GM18517 (cell line): ENCODE measurements at regions not wholly inside any gene's neighbourhood (a gene's known extent, or its start where the extent isn't known, plus 50 kb on each side); places are given as distances from the start of the nearest gene placed in this dataset.
A peak's percentile ranks its signal among the peaks of the same experiment; 100 is the strongest.

Experiments
- ATAC-seq: cut with Tn5 transposase; IDR thresholded peaks from one replicate; pipeline ENCODE4 v1.9.1; 2021; ENCODE audit warnings: mild to moderate bottlenecking, moderate library complexity; ENCODE audit not compliant: unreplicated experiment

DNA sequence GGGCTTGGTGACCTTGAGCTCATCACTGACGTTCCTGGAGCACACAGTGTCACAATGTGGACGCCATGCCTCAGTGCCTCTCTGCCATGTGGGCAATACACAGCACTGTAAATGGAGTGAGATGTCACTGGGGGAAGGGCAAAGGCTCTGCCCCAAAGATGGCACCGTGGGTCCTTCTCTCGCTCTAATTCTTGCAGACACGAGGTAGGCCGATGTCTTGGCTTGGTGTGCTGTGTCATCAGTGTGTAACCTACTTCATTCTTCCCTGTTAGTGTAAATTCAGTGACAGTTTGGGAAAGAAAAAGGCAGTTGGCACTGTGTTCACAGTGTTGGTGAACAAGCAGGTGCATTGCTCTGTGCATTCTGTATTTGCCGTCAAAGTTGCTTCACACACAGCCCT lies 309.3 kb upstream of the MYT1L start:
- ATAC-seq = no peak

DNA sequence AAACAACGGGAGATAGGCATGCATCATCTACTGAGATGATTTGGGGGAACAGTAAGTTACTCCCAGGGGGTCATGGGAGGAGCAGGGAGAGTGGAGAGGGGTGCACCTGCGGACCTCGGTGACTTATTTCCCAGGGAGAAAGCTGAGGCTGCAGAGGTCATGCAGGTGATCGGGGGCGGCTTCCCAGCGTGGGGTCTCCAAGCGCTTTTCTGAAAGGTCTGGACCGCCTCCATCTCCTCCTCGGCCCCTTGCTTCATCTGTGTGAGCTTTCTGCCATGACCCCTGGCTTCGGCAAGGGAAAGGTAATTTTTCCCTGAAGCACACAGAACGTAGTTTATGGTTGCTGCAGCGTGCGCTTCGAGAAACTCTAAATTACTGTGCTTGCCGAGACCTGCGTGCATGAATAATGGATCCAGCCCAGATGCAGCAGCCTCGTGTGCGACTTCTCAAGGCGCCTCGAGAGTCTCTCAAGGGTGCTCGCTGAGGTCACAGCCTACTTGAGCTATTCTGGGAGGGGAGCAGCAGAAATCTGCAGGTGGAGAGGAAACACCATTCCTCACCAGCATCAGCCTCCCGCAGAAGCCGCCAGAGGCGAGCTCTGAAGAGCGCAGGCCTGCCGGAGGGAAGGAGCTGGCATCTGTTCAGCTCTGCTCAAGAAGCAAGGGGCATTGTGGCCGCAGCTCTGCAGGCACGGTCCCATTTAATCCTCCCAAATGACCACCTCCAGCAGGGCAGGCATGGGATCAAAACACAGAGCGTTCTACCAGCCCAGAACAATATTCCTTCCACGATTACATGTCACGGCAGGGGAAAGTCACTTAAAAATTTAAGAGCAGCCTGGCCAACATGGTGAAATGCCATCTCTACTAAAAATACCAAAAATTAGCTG lies 308.4 kb upstream of the MYT1L start:
- ATAC-seq = no peak

DNA sequence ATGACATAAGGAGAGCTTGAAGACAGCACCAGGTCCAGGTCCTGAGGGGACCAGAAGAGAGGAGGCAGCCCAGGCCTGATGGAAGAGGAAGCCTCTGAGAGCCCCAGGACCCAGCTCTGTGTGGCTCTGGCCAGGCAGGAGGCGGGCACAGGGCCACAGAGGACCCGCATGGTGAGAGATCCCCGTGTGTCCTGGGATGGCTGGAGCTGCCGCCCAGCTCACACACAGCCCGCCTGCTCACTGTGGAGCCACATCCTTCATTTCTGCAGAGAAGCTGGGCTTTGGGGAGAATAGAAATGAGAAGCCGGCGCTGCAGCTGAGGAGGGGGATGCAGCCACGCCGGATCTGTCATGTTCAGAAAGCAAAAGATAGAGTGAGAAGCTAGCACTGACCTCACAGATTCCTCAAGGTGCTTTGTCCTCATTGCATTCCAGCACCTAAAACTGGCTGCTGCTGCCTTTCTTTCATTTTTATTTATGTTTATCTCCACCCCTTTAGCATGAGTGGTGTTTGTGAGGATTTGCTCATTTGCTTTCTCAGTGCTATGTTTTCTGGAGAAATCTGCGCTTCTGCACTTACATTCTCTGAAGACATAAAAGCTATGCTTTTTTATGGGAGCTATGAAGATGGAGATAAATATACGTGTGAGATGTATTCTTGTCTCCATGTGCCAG lies 307.6 kb upstream of the MYT1L start:
- no peak for ATAC-seq

DNA sequence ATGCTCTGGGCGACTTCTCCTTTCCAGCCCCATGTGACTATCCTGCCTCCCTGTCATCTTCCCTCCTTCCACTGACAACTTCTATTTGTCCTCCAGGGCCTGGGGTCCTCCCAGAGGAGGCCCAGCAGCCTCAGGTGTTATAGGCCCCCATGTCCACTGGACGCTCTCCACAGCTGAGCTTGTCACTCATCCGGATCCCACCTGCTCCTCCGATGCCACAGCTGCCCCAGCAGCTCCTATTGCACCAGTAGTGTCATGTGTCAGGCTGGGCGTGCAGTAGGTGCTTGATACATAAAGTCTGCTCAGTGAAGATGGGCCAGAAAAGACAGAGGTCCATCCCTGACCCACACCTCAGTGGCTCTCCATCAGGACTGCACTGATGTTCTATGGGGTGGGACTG lies 305.7 kb upstream of the MYT1L start:
- ATAC-seq = no peak

DNA sequence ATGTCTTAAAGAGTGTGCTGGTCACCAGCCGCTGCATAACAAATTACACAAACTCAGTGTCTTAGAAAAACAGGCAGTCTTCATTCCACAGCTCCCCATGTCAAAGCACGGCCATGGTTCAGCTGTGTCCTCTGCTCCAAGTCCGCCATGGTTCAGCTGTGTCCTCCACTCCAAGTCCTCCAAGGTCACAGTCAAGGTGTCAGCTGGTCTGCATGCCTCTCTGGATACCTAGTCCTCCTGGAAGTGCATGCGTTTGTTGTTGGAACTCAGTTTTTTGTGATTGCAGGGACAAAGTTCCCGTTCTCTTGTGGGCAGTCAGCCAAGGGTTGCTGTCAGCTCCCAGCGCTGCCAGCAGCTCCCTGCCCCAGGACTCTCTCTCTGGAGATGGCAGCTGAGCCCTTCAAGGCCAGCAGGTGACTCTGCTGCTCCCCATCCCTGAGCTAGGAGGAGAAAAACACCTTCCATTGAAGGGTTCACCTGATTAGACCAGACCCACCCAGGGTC lies 304.0 kb upstream of the MYT1L start:
- no peak for ATAC-seq

DNA sequence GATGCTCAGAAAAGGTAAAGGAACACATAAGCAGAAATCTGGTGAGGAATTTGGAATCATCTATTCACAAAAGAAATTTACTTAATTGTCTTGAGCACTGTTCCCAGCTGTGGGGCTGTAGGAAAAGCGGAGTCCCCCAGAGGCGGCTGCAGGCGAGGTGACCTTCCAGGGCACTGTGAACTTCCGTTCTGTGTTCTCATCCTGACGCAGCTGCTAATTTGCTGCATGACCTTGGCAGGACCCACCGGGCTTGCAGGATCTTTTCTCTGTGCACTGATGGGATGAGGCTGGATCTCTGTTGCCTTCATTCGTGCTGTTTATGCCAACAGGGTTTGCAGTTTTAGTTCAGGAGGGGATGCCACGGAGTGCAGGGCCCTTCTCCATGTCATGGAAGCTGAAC lies 301.9 kb upstream of the MYT1L start:
- ATAC-seq = no peak

DNA sequence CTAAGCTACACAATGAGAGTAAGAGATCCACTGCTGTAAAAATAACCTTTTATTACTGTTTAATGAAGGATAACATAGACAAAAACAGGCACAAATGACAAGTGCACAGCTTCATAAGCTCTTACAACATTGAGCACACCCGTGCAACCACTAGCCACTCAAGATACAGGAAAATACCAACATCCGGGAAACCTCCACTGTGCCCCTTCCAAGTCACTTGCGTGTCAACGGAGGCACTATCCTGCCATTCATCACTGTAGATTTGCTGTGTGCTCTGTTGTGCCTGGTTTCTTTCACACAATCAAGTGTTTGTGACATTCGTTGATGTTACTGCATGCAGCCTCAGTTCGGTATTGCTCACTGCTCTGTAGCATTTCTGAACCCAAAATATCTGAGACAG lies 292.9 kb upstream of the MYT1L start:
- ATAC-seq = no peak

DNA sequence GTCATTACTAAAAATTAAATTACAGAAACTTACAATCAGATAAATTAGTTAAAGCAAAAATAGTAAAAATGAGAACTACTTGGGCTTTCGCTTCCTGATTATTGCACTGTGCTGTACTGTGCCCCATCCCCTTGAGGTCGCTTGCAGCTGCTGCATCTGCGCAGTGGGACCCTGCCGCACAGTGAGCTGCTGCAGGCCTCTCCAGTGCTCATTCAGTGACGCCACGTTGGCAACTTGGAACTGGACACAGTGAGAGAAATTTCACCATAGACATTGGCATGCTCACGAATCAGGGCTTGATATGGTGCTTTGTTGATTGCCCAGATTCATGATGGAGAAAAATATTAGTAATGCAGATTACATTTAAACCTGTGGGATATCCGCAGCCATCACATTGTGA lies 290.8 kb upstream of the MYT1L start:
- ATAC-seq = no peak

DNA sequence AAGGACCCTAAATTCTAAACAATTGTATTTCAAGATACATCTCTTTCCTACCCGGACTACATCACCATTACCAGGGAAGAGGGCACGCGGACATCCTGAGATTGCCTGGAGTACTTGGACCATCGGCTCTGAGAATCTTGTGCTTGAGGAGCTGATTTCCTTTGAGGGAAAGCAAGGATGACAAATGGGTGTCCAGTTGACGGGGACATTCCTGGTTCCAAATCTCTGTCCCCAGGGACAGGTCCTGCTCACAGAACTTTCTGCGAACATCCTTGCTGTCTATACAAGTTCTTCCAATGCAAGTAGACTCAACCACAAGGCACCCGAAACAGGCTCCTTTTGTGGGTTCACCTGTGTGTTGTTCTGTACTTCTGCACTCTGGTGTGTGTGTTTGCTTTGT lies 289.5 kb upstream of the MYT1L start:
- no peak for ATAC-seq

DNA sequence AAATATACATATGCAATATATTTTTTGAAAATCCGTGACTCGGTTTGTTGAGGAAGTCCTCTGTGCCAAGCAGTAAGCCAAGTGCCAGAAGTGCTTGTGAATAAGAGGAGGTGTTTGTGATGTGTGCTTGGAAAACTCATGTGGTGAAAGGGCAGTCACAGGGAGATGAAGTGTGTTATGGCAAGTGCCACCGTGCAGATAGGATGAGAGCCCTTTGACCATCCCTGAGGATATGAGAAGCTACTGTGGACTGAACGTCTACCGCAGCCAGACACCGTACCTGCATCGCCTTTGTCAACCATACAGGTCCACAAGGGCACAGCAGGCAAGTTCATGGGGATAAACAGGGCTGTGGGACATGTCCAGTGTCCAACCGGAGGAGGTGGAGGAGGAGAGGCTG lies 288.9 kb upstream of the MYT1L start:
- ATAC-seq = no peak

DNA sequence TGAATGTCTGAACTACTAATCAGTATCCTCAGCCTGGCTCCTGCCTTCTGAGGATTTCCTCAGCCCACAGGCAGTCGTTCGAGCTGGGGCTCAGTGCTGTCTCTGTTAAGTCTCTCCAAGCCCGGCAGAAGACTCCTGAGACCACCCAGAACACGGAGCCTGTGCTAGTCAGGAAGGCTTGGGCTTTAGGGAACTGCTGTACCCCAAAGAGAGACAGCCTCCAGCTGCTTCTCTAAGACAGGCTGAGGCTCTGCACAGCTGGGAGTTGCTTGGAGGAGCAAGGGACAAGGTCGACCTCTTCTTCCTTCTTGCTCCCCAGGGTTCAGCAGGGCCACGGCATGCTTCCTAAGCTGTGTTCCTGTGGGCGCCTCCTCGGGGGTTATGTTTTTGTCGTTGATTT lies 283.4 kb upstream of the MYT1L start:
- ATAC-seq = no peak

DNA sequence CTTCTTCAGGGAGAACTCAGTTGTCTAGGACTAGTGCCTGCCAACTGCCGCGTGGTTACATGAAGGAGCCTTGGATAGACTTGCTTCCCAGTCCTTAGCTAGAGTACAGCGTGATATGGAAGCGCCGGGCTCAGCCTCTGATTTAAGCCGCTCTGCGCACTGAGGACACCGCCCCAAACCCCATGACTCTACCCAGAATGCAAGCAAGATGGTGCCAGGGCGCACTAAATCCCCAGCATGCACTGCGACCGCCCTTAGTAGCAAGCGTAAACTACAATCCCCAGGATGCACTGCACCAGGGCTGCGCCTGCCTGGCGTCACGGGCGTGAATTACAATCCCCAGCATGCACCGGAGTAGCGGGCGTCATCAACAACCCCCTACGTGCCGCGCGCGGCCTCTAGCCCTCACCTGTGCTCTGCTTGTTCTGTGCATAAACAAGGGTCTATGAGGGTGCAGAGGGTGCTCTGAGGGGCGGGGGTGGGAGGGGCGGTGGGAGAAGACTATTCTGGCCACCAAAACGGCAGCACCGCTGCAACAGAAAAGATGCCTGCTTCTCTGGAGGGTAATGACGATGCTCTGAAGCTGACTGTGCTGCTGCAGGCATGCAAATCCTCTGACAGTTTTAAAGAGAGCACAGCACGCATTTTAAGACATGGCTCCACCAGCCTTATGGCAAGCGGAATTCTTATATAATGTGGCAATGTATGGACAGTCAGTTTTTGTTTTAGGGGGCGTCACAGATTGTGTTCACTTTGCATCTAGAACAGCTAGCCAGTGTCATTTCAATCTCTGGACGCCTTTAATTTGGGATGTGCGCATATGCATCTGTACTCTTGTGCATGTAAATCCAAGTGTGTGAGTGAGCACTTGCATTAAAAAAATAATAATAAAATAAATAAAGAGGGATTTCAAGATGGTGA lies 282.5 kb upstream of the MYT1L start:
- ATAC-seq = peak; percentile 99

DNA sequence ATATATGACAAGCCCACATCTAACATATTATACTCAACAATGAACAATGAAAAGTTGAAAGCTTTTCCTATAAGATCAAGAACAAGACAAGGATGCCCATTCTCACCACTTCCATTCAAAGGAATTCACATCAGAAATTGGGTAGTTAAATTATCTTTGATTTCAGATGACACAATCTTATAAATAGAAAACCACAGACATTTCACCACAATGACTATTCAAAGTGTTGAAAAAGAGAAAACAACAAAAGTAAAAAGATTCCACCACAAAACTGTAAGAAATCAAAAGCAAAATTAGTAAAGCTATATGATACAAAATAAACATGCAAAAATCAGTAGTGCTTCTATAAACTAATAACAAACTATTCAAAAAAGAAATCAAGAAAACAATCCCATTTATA lies 279.7 kb upstream of the MYT1L start:
- no peak for ATAC-seq

DNA sequence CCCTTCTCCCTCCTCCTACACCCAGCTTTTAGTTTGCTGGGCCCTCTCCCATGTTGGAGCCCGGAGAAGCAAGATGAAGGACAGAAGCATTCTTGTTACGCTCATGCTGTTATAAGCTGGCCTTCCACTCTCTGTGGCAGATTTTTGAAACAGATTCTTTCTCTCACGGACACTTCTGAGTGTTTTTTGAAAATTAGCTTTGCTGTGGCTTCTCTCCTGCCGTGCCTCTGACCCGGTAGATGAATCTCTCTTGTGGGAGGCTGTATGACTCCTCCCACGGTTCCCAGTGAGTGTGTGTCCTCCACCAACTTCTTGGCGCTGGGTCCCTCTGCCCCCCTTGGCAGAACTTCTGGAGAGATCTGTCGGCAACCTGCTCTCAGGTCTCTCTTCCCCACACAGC lies 269.3 kb upstream of the MYT1L start:
- ATAC-seq = no peak

DNA sequence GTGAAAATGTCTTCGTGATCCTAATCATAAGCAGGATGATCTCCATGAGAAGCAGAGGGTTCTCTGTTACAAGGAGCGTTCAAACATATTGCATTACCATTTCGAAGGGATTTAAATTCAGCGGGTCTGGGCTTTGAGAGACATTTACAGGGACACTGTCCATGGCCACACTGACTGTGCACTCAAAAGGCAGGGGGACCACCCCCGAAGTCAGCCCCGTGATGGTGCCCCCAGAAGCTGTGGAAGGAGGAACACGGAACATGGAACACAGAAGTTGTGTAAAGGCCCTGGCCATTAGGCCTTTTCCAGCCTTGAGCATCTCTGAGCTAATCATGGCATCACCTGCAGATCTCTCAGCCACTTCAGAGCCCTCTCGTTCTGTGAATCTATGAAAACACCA lies 268.4 kb upstream of the MYT1L start:
- ATAC-seq = no peak

DNA sequence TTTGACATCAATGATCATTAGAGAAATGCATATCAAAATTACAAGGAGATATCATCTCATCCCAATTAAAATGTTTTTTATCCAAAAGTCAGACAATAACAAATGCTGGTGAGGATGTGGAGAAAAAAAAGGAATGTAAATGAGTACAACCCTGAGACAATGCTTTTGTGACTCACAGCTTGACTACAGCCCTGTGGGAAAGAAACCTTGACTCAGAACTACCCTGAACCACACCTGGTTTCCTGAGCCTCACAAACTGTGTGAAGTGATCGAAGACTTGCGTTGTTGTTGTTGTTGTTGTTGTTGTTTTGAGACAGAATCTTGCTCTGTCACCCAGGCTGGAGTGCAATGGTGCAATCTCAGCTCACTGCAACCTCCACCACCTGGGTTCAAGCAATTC lies 266.6 kb upstream of the MYT1L start:
- ATAC-seq = no peak

DNA sequence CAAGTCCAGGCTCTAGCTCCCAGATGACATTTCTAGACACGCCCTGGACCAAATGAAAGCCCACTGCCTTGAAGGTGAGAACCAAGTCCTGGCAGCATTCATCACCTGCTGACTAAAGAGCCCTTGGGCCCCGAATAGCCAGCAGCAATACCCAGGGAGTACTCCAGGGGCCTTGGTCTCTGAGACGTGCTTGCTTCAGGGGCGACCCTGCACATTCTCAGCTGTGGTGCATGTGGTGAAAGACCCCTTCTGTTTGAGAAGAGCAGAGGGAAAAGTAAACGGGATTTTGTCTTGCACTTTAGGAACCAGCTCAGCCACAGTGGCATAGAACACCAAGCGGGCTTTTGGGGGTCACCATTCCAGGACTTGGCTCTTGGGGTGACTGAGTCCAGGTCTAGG lies 260.5 kb upstream of the MYT1L start:
- ATAC-seq = no peak

DNA sequence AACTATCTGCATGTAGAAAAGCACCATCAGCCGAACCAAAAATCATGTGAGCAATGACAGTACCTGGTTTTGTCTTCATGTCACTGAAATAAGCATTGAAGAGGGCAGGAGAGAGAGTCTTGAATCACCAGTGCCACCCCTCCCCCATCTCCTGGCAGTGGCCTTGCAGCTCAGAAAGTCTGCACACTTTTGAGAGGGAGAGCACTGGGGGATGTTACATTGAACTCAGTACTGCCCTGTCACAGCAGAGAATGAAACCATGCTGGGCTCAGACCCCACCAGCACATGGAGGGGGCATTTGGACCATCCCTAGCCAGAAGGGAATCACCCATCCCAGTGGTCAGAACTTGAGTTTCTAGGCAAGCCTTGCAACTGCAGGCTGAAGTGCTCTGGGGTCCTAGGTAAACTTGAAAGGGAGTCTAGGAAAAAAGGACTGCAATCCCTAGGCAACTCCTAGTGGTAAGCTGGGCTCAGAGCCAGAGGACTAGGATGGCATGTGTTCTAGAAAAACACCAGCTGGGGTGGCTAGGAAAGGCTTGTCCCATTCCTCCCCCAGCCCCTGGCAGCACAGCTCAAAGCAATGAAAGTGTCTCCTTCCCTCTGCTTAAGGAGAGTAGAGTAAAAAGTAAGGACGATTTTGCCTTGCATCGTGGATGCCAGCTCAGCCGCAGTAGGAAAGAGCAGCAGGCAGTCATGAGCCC lies 259.9 kb upstream of the MYT1L start:
- ATAC-seq = no peak

DNA sequence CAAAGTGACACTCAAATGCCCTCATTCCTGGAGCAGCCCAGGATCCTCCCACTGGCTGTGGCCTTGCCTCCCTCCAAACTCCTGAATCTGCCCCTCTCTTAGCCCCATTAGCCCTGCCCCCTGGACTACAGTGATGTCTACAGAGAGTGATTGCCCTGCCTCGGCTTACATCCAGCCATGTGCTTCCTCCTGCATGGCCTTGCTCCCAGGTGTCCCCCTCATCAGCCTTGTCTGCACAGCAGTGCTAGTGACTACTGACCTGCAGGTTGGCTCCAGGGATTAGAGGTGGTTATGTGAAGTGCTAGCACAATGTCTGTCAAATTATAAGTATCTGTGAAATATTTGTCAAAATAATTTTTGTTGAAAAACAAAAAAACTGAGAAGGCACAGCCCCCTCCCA lies 259.1 kb upstream of the MYT1L start:
- ATAC-seq = no peak

DNA sequence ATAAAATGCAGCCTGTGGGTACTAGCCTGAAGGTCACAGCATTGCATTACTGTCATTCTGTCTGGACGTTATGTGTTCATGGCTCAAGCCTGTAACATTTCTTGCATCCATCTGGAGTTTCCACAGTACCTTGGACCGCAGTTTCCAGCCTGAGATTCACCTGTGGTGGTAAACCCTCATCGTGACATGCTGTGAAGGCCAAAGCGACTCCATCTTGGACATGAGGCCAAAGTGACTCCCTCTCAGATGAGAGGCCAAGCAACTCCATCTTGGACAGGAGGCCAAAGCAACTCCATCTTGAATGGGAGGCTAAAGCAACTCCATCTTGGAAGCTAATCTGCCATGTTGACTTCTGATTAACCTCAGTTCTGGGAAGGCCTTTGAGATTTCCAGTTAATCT lies 257.7 kb upstream of the MYT1L start:
- ATAC-seq = no peak

DNA sequence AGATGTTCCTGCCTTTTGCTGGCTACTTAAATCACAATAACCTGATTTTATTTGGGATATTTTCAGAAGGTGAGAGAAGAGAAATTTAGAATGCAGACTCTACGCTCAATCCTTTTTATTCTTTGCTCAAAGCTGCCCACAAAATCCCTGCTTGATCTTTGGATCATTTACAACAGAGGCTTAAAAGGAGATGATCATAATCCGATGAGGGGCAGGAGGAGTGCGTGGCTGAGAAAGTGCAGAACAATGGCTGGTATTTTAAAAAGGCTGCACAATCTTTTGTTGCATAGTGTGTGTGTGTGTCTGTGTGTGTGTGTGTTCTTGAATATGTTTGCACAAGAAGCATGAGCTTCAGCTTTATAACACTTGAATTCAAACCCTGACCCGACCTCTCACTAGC lies 256.3 kb upstream of the MYT1L start:
- no peak for ATAC-seq
